ENCODE measurements at regions not wholly inside any gene's neighbourhood (a gene's known extent, or its start where the extent isn't known, plus 50 kb on each side); places are given as distances from the start of the nearest gene placed in this dataset.

GRCh38 chr20:52880259-52880658 is 91.9 kb upstream of the TSHZ2 start:
- intact Hi-C loops (cut with micrococcal nuclease; ENCODE audit: unreplicated experiment) (no loop called here), in situ Hi-C loops (cut with MboI) (no loop called here)
- RAD21 ChIA-PET (ENCODE audit: unreplicated experiment), result no interaction called here
- no TSS peak for BruUV-seq (replicated peaks)
- Histone ChIP-seq H4K20me1 (ENCODE audit: control insufficient read depth, insufficient read depth) (no peaks in the 10 kb centered on the region), H3K4me2 (ENCODE audit: control insufficient read depth, insufficient read depth) (no peak overlapping the region), H3K79me2 (ENCODE audit: control insufficient read depth, insufficient read depth, low read length) (no peaks in the 10 kb centered on the region), H3K9ac (ENCODE audit: control insufficient read depth, insufficient read depth, low read length) (no peak overlapping the region), H3K36me3 (ENCODE audit: control insufficient read depth in 2 of 2, insufficient read depth in 2 of 2, low read length in 1 of 2) (no peaks in the 10 kb centered on the region), H3K4me3 (no peak overlapping the region), H3K9me3 (replicated peaks; ENCODE audit: control insufficient read depth, insufficient read depth, low read length) (no peaks in the 10 kb centered on the region), H3K4me1 (ENCODE audit: control insufficient read depth, insufficient read depth, low read length) (no peaks in the 10 kb centered on the region), H2AFZ (ENCODE audit: control insufficient read depth, low read depth, low read length) (no peak overlapping the region), H3K27me3 (replicated peaks in 1 of 2; ENCODE audit: control insufficient read depth in 2 of 2, insufficient read depth in 2 of 2, low read length in 1 of 2) (no peaks in the 10 kb centered on the region), H3K27ac (ENCODE audit: control insufficient read depth, insufficient read depth) (no peak overlapping the region)
- 0% methylated on average over 3 of the region's 3 CpGs for WGBS (ENCODE audit: insufficient coverage, insufficient replicate concordance, low lambda C conversion rate, missing lambda C conversion rate)
- SMC1A ChIA-PET (ENCODE audit: uncharacterized antibody, unreplicated experiment), result no interaction called here
- DNase-seq (ENCODE audit: low read depth, low spot score) (no peak), FAIRE-seq (no peak), ATAC-seq (no peak)
- POLR2A ChIA-PET, result no interaction called here
- TF ChIP-seq ZNF24 (IDR thresholded peaks at IDR 0.05) (no peak), MEF2A (IDR thresholded peaks at IDR 0.05; ENCODE audit: insufficient read depth, low read depth, low read length) (no peak), EGR1 (IDR thresholded peaks at IDR 0.05; ENCODE audit: borderline replicate concordance in 1 of 2, low read depth in 2 of 2, low read length in 2 of 2) (no peak), CBX5 (IDR thresholded peaks at IDR 0.05; ENCODE audit: low read depth) (no peak), EZH2 (IDR thresholded peaks at IDR 0.05; ENCODE audit: borderline replicate concordance, control insufficient read depth, low read depth, low read length) (no peak), NR2C2 (IDR thresholded peaks at IDR 0.05; ENCODE audit: borderline replicate concordance, control insufficient read depth, insufficient read length, low read depth) (no peak), TAF1 (IDR thresholded peaks at IDR 0.05; ENCODE audit: borderline replicate concordance, low read depth, low read length) (no peak), ZNF207 (IDR thresholded peaks at IDR 0.05; ENCODE audit: borderline replicate concordance) (no peak), BMI1 (IDR thresholded peaks at IDR 0.05; ENCODE audit: borderline replicate concordance) (no peak), REST (IDR thresholded peaks at IDR 0.05; ENCODE audit: low read depth, low read length) (no peak), MTA2 (IDR thresholded peaks at IDR 0.05; ENCODE audit: low read depth) (no peak), CHD2 (IDR thresholded peaks at IDR 0.05; ENCODE audit: borderline replicate concordance, low read depth, low read length) (no peak), ESRRA (IDR thresholded peaks at IDR 0.05; ENCODE audit: low read length) (no peak), NFYB (IDR thresholded peaks at IDR 0.05; ENCODE audit: insufficient read depth, low read depth, low read length) (no peak)
- CTCF ChIA-PET, result no interaction called here

Data from GM12878 (cell line).